GM21786 (cell line): ENCODE measurements at regions not wholly inside any gene's neighbourhood (a gene's known extent, or its start where the extent isn't known, plus 50 kb on each side); places are given as distances from the start of the nearest gene placed in this dataset.

Experiments
- ATAC-seq: cut with Tn5 transposase; IDR thresholded peaks from one replicate; pipeline ENCODE4 v1.9.1; 2021; ENCODE audit not compliant: unreplicated experiment

- no peak for ATAC-seq
These were observed 407.8 kb downstream of the TUSC7 start for GRCh38 chr3:117117188-117117936.

- no peak for ATAC-seq
These were observed 409.0 kb downstream of the TUSC7 start for GRCh38 chr3:117118604-117119003.

- ATAC-seq: no peak
These were observed 410.4 kb downstream of the TUSC7 start for GRCh38 chr3:117120014-117120413.

- ATAC-seq: no peak
These were observed 413.0 kb downstream of the TUSC7 start for GRCh38 chr3:117122609-117123008.

GRCh38 chr3:117126460-117126859 is 416.9 kb downstream of the TUSC7 start:
- no peak for ATAC-seq

DNA sequence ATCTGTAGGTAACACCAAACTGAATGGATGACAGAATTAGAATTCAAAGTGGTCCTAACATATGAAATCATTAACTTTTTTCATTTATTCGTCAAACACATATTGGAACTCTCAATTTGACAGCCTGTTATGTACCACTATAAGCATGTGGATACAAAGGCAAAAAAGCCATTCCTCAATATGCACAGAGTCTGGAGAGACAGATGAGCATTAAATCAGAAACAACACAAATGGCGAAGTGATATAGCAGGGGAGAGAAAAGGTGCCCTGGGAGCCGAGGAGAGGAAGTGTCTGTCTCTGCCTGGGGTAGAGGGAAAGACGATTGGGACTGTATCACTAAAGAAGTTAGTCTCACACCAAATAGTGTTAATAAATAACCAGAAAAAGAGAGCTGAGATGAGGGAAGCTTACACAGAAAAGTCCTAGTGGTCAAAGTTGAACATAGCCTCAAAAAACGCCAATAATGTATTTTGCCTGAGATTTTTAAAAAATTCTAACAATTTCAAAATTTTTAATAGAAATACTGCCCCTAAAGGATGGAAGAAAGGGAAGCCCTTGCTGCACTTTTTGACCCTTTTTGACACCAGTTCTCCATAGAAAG is 417.5 kb downstream of the TUSC7 start:
- ATAC-seq: no peak

DNA sequence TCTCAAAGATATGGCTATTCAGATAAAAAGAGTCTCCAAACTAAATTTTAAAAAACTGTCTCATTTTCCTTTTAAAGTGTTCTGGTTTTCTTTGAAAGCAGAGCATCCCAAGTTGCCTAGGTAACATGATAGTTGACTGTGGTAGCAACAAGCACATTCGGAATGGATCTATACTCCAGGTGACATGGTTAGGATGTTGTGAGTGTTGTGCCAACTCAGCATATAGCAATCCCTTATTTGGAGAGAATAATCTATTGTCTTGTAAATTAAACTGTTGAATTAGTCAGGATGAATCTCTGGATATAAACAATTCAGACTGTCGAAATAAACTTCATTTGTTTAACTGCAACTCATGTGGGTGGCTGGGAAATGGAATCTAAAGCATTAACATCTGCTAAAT is 418.6 kb downstream of the TUSC7 start:
- no peak for ATAC-seq

DNA sequence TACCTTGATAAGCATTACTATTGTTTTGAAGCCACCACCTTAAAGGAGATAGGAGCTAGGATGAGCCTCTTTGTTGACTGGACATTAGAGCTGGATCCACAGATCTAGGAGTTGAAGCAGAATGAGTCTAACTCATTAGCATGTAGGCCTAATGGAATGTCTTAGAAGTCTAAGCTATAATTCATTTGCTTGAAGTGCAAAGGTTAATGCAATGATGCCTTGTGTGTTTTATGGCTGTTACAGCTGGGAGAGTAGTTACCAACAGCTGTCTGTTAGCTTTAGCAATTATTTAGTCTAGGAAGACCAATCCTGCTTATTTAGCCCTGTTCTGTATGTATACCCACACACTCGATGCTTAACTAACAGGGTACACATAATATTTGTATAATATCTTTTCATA is 419.3 kb downstream of the TUSC7 start:
- no peak for ATAC-seq

DNA sequence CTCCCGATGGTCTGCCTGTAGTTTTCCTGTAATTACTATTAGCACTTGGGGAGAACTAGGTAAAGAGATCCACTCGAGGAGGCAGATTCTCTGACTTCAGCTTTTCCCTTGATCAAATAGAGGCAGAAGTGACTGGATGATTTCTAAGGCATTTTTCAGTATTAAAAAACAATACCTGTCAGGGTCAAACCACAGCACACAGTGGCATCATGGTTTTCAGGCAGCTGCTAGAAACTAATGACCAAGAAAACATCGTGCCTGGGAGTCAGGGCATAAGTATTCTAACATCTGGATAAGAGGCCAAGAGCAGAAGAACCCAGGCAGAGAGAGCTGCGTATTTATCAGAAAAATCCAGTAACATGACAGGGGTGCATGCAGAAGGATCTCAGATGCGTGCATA is 419.9 kb downstream of the TUSC7 start:
- ATAC-seq: no peak

GRCh38 chr3:117130222-117130621 is 420.6 kb downstream of the TUSC7 start:
- ATAC-seq: no peak

- no peak for ATAC-seq
These were observed 421.7 kb downstream of the TUSC7 start for GRCh38 chr3:117131259-117131658.

DNA sequence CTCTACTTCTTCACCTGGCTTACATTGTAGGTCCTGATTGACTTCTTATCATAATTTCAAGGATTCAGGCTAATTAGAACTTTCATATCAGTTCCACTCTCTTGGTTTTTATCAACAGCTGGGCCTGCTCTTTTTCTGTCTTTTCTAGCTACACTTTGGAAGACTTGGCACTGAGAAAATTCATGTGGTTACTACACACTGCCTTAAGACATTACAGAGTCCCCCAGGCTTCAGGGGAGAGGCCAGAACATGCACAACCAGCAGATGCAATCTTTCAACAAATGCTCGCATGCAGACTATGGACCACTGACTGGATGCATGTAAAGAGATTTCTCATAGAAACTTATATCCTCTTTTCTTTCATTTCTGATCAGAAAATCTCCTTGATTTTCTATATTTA is 423.5 kb downstream of the TUSC7 start:
- no peak for ATAC-seq

DNA sequence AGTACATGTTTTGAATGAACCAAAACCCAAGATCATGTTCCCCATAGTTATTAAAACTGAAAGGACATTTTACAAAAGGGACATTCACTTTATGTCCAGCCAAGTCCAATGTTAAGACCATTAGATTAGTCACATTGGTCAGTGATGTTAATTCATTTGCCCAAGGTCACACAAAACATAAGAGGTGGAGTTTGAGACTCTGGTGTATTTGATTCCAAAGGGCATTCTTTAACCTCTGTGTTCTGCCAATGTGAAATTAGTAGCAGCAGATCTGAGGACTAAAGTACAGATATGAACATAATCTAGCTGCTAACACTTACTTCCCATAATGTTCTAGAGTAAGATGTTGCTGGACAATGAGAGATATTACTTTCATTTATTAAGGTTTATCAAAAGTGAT is 425.6 kb downstream of the TUSC7 start:
- ATAC-seq: no peak

DNA sequence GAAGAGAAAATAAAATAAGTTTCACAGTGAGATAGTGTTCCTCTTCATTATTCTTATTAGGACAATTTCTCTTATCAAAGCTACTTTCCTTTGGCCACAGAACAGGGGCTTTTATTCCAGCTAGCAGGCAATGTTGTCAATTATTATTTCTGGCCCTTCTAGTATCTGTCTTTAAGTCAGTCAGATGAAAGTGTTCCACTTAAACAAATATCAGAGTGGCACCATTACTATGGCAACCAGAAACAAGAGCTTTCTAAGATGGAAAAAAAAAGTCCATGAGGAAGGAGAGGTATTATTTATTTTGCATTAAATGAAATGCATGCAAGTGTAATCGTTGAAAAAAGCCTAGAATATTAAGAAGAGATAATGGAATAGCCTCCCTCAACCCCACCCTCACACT is 426.4 kb downstream of the TUSC7 start:
- ATAC-seq: no peak

DNA sequence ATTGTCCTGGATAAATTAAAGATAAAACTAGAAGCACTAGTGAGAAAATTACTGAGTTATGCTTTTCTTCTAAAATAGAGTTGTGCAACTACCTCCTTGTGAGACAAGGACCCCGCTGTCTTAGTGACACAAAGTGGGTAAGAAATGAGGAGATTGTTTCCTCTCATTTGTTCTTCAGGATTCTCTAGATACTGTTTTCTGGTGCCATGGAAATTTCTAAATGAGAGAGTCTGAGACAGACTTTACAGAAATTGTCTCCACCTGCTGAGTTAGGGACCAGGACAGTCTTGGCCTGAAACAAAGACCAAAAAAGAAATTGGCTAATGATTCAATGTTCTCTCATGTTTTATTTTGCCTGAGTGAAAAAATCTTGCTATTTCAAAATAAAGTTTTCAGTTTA is 427.5 kb downstream of the TUSC7 start:
- no peak for ATAC-seq

DNA sequence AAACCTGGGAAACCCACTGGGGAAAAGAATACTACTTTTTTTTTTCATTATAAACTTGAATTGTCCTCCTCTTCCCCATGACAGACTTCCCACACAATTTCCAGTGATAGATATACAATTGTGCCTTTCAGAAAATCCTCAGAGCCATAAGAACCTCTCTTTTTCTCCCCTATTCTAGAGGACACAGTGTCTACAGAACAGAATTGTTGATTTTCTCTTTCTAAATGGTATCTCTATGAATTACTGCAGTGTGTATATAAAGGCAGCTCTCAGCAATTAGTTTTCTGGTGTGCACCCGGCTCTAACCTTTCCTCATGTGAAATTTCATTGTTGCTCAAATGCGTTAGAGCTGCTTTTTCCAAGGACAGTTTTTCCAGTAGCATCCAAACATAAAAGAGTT is 430.1 kb downstream of the TUSC7 start:
- no peak for ATAC-seq

- no peak for ATAC-seq
These were observed 432.2 kb downstream of the TUSC7 start for GRCh38 chr3:117141812-117142211.

DNA sequence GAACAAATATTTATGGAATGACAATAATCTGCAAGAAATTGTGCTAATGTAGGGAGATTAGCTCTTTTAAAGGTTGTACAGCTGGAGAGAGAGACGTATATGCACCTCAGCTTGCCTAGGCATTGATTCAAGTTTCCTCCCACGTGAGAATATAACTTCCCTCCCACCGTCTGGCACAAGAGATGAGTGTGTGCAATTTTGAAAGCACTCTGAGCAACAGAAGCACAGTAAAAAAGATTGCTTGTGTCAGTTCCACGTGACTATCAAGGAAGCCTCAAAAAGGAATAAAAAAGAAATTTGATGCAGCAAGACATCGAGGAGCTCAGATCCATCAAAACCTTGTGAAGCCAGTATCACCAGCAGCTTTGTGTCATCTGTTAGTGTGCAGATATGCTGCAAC is 435.3 kb downstream of the TUSC7 start:
- no peak for ATAC-seq

DNA sequence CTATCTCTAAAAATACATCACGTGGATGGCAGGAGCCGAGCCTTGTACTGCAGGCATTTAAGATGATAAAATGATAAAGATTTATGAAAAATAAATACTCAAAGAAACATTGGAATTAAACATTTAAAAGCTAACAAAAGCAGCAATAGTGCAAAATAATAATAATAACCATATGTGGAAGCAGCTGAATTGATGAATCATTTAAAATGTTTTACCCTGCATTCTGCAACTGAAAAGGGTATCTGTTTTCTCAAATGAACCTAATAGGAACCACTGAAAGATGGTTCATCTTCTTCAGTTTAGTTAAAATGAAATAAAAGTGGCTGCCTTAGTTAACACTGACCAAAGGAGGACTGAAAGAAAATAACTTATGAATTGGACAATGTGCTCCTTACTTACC is 436.1 kb downstream of the TUSC7 start:
- ATAC-seq: no peak

- ATAC-seq: no peak
These were observed 437.0 kb downstream of the TUSC7 start for GRCh38 chr3:117146571-117146970.

- no peak for ATAC-seq
These were observed 440.0 kb downstream of the TUSC7 start for GRCh38 chr3:117149584-117149983.

- ATAC-seq: no peak
These were observed 441.0 kb downstream of the TUSC7 start for GRCh38 chr3:117150628-117151027.

DNA sequence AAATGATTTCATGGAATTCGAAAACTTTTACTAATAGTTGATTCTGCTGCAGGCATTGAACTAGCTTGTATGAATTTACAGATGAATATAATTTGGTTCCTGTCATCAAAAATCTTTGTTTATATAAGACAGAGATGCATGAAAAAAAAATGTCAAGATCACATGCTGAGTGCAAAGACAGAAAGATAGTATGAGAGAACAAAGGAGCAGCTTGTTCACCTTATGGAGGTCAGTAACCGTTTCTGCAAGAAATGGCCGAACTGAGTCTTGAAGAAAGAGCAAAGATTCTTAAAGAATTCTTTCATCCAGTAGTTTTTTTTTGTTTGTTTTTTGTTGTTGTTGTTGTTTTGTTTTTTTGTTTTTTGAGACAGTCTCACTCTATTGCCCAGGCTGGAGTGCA is 450.6 kb downstream of the TUSC7 start:
- ATAC-seq: no peak
